Natural killer cell treated with Interleukin-12 subunit alpha and Interleukin-12 subunit beta and Interleukin-15 and Interleukin-18, amount 100 ng/mL, for 72 hours (primary cell): ENCODE measurements at regions not wholly inside any gene's neighbourhood (a gene's known extent, or its start where the extent isn't known, plus 50 kb on each side); places are given as distances from the start of the nearest gene placed in this dataset.

Experiments
- ATAC-seq, 2 donors: fragments of 150-1000 bp; cut with Tn5 transposase in 1 of 2; sonication (Bioruptor Pico), chemical (Tn5 transposase) in 1 of 2; 2 replicates each; pipeline ENCODE4 v1.10.0; 2021
- DNase-seq: peaks from one replicate; pipeline ENCODE4 v3.0.0; 2022; ENCODE audit warnings: low spot score
- H3K27ac Mint-ChIP-seq, 2 donors: 1 replicate in 1 of 2; 2 replicates in 1 of 2; pipeline ENCODE4 v1.8.0; 2022; ENCODE audit warnings: mixed read lengths in 2 of 2, mild to moderate bottlenecking in 1 of 2, moderate library complexity in 1 of 2
- H3K27me3 Mint-ChIP-seq, 2 donors: 1 replicate in 1 of 2; 2 replicates in 1 of 2; pipeline ENCODE4 v1.8.0; 2022; ENCODE audit warnings: mixed read lengths in 2 of 2
- H3K36me3 Mint-ChIP-seq: one replicate; pipeline ENCODE4 v1.8.0; 2022; ENCODE audit warnings: mixed read lengths
- H3K4me1 Mint-ChIP-seq, 2 donors: 1 replicate in 1 of 2; 2 replicates in 1 of 2; pipeline ENCODE4 v1.8.0; 2022; ENCODE audit warnings: low read depth in 2 of 2, mixed read lengths in 2 of 2, mild to moderate bottlenecking in 1 of 2
- H3K4me3 Mint-ChIP-seq: one replicate; pipeline ENCODE4 v1.8.0; 2022; ENCODE audit warnings: mixed read lengths
- H3K9me3 Mint-ChIP-seq: 2 replicates; pipeline ENCODE4 v1.8.0; 2022; ENCODE audit warnings: mixed read lengths

DNA sequence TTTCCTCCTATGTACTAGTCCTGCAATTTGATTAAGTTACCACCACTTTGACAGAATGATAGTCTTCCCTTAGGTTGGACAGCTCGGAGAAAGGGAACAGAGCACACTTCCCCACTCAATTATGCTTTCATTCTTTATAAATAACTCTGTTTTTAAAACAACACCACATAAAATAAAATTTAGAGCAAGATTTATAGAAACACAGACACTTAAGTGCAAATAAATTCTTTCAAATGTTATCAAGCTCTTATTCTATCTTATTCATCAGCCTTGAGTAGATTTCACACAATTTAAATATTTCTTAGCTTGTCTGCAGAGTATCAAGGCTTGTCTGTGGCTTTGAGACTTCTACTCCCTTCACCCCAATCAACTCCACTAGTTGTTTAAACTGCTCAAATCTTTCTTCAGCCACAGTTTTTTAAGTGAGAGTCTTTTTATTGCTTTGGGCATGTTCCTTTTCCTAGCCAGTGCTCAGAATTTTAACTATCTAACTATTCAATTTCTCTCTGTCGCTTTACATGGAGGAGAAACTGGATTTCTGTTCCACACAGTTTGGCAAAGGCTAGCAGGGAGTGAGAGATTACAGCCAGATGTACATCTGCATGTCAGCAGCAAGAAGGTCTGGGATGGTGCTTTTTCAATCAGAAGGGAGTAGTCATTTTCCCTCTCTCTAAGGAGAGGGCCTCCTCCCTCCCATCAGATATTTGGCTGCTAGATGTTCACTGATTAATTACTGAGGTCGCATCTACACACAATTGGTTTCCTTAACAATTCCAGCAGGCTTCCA, 53.1 kb upstream of the PLAC1 start:
- ATAC-seq: no peak
- Mint-ChIP-seq H3K27ac (no peak overlapping the region), H3K4me1 (no peaks in the 10 kb centered on the region), H3K27me3 (peaks cover 8 to 16% of the 10 kb centered on the region in 2 donors), H3K9me3 (no peaks in the 10 kb centered on the region), H3K36me3 (no peaks in the 10 kb centered on the region), H3K4me3 (no peak overlapping the region)
- DNase-seq: no peak
